Memory B cell (primary cell): ENCODE measurements at regions not wholly inside any gene's neighbourhood (a gene's known extent, or its start where the extent isn't known, plus 50 kb on each side); places are given as distances from the start of the nearest gene placed in this dataset.
"Not testable (repeated sequence)": the region's sequence is repeated elsewhere in the genome, so short reads cannot be mapped to it uniquely, and the experiment has no call there.

Experiments
- ATAC-seq: fragments of 150-1000 bp; cut with Tn5 transposase; 2 replicates; pipeline ENCODE4 v1.10.0; 2021; ENCODE audit warnings: low read depth, mild to moderate bottlenecking, moderate library complexity
- DNase-seq, 2 donors: peaks; one replicate each; pipeline ENCODE4 v3.0.0; 2022; ENCODE audit warnings: low spot score in 2 of 2
- H3K27ac Mint-ChIP-seq: one replicate; pipeline ENCODE4 v1.8.0; 2022; ENCODE audit warnings: mild to moderate bottlenecking, moderate library complexity, mixed read lengths
- H3K27me3 Mint-ChIP-seq: one replicate; pipeline ENCODE4 v1.8.0; 2022; ENCODE audit warnings: mixed read lengths
- H3K36me3 Mint-ChIP-seq: one replicate; pipeline ENCODE4 v1.8.0; 2022; ENCODE audit warnings: mild to moderate bottlenecking, mixed read lengths
- H3K4me1 Mint-ChIP-seq: one replicate; pipeline ENCODE4 v1.8.0; 2022; ENCODE audit warnings: mixed read lengths
- H3K4me3 Mint-ChIP-seq: one replicate; pipeline ENCODE4 v1.8.0; 2022; ENCODE audit warnings: mild to moderate bottlenecking, moderate library complexity, mixed read lengths
- H3K9me3 Mint-ChIP-seq: one replicate; pipeline ENCODE4 v1.8.0; 2022; ENCODE audit warnings: mixed read lengths

GRCh38 chr1:185654199-185654951, 79.8 kb upstream of the HMCN1 start:
- Mint-ChIP-seq H3K9me3 (peaks cover 4% of the 10 kb centered on the region), H3K4me3 (no peak overlapping the region), H3K36me3 (peaks cover 2% of the 10 kb centered on the region), H3K27ac (no peak overlapping the region), H3K4me1 (peaks cover 2% of the 10 kb centered on the region), H3K27me3 (peaks cover 2% of the 10 kb centered on the region)
- DNase-seq (no peak), ATAC-seq (no peak)

- peaks cover 4% of the 10 kb centered on the region for H3K9me3 Mint-ChIP-seq
- peaks cover 2% of the 10 kb centered on the region for H3K27me3 Mint-ChIP-seq
- H3K4me3 Mint-ChIP-seq = no peak overlapping the region
- H3K4me1 Mint-ChIP-seq = peaks cover 2% of the 10 kb centered on the region
- DNase-seq = no peak
- peaks cover 2% of the 10 kb centered on the region for H3K36me3 Mint-ChIP-seq
- peak overlapping the region; percentile 20 for H3K27ac Mint-ChIP-seq
- no peak for ATAC-seq
Observed at GRCh38 chr1:185653615-185654014, 80.6 kb upstream of the HMCN1 start.

- no peaks in the 10 kb centered on the region for H3K4me1 Mint-ChIP-seq
- H3K4me3 Mint-ChIP-seq = no peak overlapping the region
- no peaks in the 10 kb centered on the region for H3K36me3 Mint-ChIP-seq
- H3K27ac Mint-ChIP-seq = no peak overlapping the region
- DNase-seq (no peak), ATAC-seq (no peak)
- peaks cover 2% of the 10 kb centered on the region for H3K9me3 Mint-ChIP-seq
- no peaks in the 10 kb centered on the region for H3K27me3 Mint-ChIP-seq
Observed at GRCh38 chr1:185652348-185652747, 81.8 kb upstream of the HMCN1 start.

GRCh38 chr1:185650602-185651230, 83.5 kb upstream of the HMCN1 start:
- Mint-ChIP-seq H3K36me3 (no peaks in the 10 kb centered on the region), H3K9me3 (peaks cover 2% of the 10 kb centered on the region), H3K27me3 (no peaks in the 10 kb centered on the region), H3K27ac (no peak overlapping the region), H3K4me3 (no peak overlapping the region), H3K4me1 (peaks cover 4% of the 10 kb centered on the region)
- ATAC-seq (no peak), DNase-seq (no peak)

GRCh38 chr1:185648858-185649589, 85.2 kb upstream of the HMCN1 start:
- peaks cover 3% of the 10 kb centered on the region for H3K36me3 Mint-ChIP-seq
- H3K27ac Mint-ChIP-seq = no peak overlapping the region
- H3K4me3 Mint-ChIP-seq = no peak overlapping the region
- no peak for DNase-seq
- peaks cover 5% of the 10 kb centered on the region for H3K9me3 Mint-ChIP-seq
- H3K27me3 Mint-ChIP-seq = no peaks in the 10 kb centered on the region
- no peak for ATAC-seq
- peaks cover 7% of the 10 kb centered on the region for H3K4me1 Mint-ChIP-seq

GRCh38 chr1:185647597-185648267, 86.5 kb upstream of the HMCN1 start:
- H3K36me3 Mint-ChIP-seq, H3K27ac Mint-ChIP-seq, ATAC-seq, H3K4me1 Mint-ChIP-seq, H3K4me3 Mint-ChIP-seq, DNase-seq, H3K27me3 Mint-ChIP-seq, H3K9me3 Mint-ChIP-seq: not testable (repeated sequence)

- Mint-ChIP-seq H3K4me3 (no peak overlapping the region), H3K9me3 (peaks cover 9% of the 10 kb centered on the region), H3K4me1 (peaks cover 7% of the 10 kb centered on the region), H3K27ac (peak overlapping the region; percentile 42), H3K36me3 (peaks cover 5% of the 10 kb centered on the region), H3K27me3 (no peaks in the 10 kb centered on the region)
- DNase-seq = no peak
- ATAC-seq = no peak
Observed at GRCh38 chr1:185646202-185646683, 87.9 kb upstream of the HMCN1 start.

- Mint-ChIP-seq H3K9me3 (peaks cover 9% of the 10 kb centered on the region), H3K4me3 (no peak overlapping the region), H3K4me1 (peaks cover 7% of the 10 kb centered on the region), H3K36me3 (peaks cover 5% of the 10 kb centered on the region), H3K27ac (peak overlapping the region; percentile 20), H3K27me3 (no peaks in the 10 kb centered on the region)
- DNase-seq (no peak), ATAC-seq (no peak)
Observed at GRCh38 chr1:185645686-185646085, 88.5 kb upstream of the HMCN1 start.

GRCh38 chr1:185645162-185645640, 89.0 kb upstream of the HMCN1 start:
- DNase-seq (no peak), ATAC-seq (no peak)
- Mint-ChIP-seq H3K4me3 (no peak overlapping the region), H3K4me1 (peaks cover 7% of the 10 kb centered on the region), H3K36me3 (peaks cover 5% of the 10 kb centered on the region), H3K27me3 (no peaks in the 10 kb centered on the region), H3K9me3 (peaks cover 7% of the 10 kb centered on the region), H3K27ac (no peak overlapping the region)

GRCh38 chr1:185644531-185644930, 89.7 kb upstream of the HMCN1 start:
- Mint-ChIP-seq H3K27me3 (no peaks in the 10 kb centered on the region), H3K36me3 (peaks cover 5% of the 10 kb centered on the region), H3K4me3 (no peak overlapping the region), H3K27ac (no peak overlapping the region), H3K4me1 (peaks cover 7% of the 10 kb centered on the region), H3K9me3 (peaks cover 7% of the 10 kb centered on the region)
- DNase-seq (no peak), ATAC-seq (no peak)

- no peak overlapping the region for H3K4me3 Mint-ChIP-seq
- no peak overlapping the region for H3K27ac Mint-ChIP-seq
- DNase-seq (no peak), ATAC-seq (peak; percentile 53)
- H3K36me3 Mint-ChIP-seq = peaks cover 12% of the 10 kb centered on the region
- peaks cover 17% of the 10 kb centered on the region for H3K4me1 Mint-ChIP-seq
- peaks cover 12% of the 10 kb centered on the region for H3K9me3 Mint-ChIP-seq
- no peaks in the 10 kb centered on the region for H3K27me3 Mint-ChIP-seq
Observed at GRCh38 chr1:185636848-185637247, 97.3 kb upstream of the HMCN1 start.

GRCh38 chr1:185634704-185635103, 99.5 kb upstream of the HMCN1 start:
- Mint-ChIP-seq H3K36me3 (peaks cover 12% of the 10 kb centered on the region), H3K27me3 (no peaks in the 10 kb centered on the region), H3K9me3 (peaks cover 12% of the 10 kb centered on the region), H3K27ac (no peak overlapping the region), H3K4me1 (peaks cover 17% of the 10 kb centered on the region), H3K4me3 (no peak overlapping the region)
- no peak for ATAC-seq
- no peak for DNase-seq

GRCh38 chr1:185632659-185633423, 101.3 kb upstream of the HMCN1 start:
- Mint-ChIP-seq H3K9me3 (peaks cover 8% of the 10 kb centered on the region), H3K27ac (no peak overlapping the region), H3K4me3 (no peak overlapping the region), H3K36me3 (peaks cover 10% of the 10 kb centered on the region), H3K27me3 (no peaks in the 10 kb centered on the region), H3K4me1 (peaks cover 17% of the 10 kb centered on the region)
- peak; percentile 37 for ATAC-seq
- no peak for DNase-seq
